Activated B cell treated with CpG ODN at 0.5 μM for 24 hours (primary cell): ENCODE measurements at regions not wholly inside any gene's neighbourhood (a gene's known extent, or its start where the extent isn't known, plus 50 kb on each side); places are given as distances from the start of the nearest gene placed in this dataset.

Experiments used
- ATAC-seq: fragments of 200-7000 bp; cut with Tn5 transposase; one replicate; pipeline ENCODE4 v1.10.0; 2021; ENCODE audit warnings: low read depth, mild to moderate bottlenecking, moderate library complexity
- CTCF ChIA-PET: fragments of 350-600 bp; sonication (Branson Sonifier 250); formaldehyde crosslinking; loops from one replicate; lab custom pipeline; 2021; ENCODE audit warnings: antibody characterized with exemption; lab: Charles Lee
- POLR2A ChIA-PET: fragments of 350-600 bp; sonication (Branson Sonifier 250); formaldehyde crosslinking; loops from one replicate; lab custom pipeline; 2021; ENCODE audit warnings: antibody characterized with exemption; lab: Charles Lee
- DNase-seq: peaks from one replicate; pipeline ENCODE4 v3.0.0; 2022
- H3K27ac Mint-ChIP-seq: one replicate; pipeline ENCODE4 v1.8.0; 2020; ENCODE audit warnings: mixed read lengths
- H3K27me3 Mint-ChIP-seq: one replicate; pipeline ENCODE4 v1.8.0; 2021; ENCODE audit warnings: mixed read lengths
- H3K36me3 Mint-ChIP-seq: one replicate; pipeline ENCODE4 v1.8.0; 2021; ENCODE audit warnings: low read depth, mixed read lengths
- H3K4me1 Mint-ChIP-seq: one replicate; pipeline ENCODE4 v1.8.0; 2021; ENCODE audit warnings: mixed read lengths
- H3K4me3 Mint-ChIP-seq: one replicate; pipeline ENCODE4 v1.8.0; 2020; ENCODE audit warnings: mild to moderate bottlenecking, mixed read lengths
- H3K9me3 Mint-ChIP-seq: one replicate; pipeline ENCODE4 v1.8.0; 2020; ENCODE audit warnings: mixed read lengths
- intact Hi-C: fragments of 100-400 bp; cut with micrococcal nuclease; formaldehyde crosslinking; loops from one replicate; pipeline ENCODE4 v1.15.1; 2024
- TF ChIP-seq, protein P1 (sequence below): fragments of 200-600 bp; IDR thresholded peaks from one replicate; pipeline ENCODE4 v1.8.0; 2022; ENCODE audit warnings: antibody characterized with exemption, mild to moderate bottlenecking

DNA sequence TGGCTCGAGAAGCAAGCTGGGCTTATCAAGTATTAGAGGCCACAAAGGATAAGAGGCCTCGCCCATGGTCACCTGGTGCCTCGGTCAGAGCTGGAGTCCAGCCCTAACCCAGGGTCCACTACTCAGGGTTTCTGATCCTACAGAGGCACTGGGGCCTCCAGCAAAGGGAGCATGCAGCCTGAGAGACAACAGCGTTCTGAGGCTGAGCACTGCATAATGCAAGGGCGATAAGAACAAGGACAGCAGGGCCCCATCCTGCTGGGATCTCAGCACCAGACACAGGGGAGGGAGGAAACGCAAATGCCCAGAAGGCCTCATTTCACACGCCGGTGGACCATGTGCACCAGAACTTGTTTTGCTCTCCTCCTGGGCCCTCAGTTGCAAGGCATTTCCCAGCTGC, 63.0 kb downstream of the C5orf15 start:
- Mint-ChIP-seq H3K4me1 (peaks cover 14% of the 10 kb centered on the region), H3K27ac (no peak overlapping the region), H3K4me3 (no peak overlapping the region), H3K27me3 (no peaks in the 10 kb centered on the region), H3K36me3 (no peaks in the 10 kb centered on the region), H3K9me3 (no peaks in the 10 kb centered on the region)
- DNase-seq (no peak), ATAC-seq (no peak)
- POLR2A ChIA-PET, result no interaction called here
- TF ChIP-seq, protein P1, sequence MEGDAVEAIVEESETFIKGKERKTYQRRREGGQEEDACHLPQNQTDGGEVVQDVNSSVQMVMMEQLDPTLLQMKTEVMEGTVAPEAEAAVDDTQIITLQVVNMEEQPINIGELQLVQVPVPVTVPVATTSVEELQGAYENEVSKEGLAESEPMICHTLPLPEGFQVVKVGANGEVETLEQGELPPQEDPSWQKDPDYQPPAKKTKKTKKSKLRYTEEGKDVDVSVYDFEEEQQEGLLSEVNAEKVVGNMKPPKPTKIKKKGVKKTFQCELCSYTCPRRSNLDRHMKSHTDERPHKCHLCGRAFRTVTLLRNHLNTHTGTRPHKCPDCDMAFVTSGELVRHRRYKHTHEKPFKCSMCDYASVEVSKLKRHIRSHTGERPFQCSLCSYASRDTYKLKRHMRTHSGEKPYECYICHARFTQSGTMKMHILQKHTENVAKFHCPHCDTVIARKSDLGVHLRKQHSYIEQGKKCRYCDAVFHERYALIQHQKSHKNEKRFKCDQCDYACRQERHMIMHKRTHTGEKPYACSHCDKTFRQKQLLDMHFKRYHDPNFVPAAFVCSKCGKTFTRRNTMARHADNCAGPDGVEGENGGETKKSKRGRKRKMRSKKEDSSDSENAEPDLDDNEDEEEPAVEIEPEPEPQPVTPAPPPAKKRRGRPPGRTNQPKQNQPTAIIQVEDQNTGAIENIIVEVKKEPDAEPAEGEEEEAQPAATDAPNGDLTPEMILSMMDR, result no peak
- intact Hi-C loops, result no loop called here
- CTCF ChIA-PET, result interaction anchor here (0.9 to 2.4 kb wide), 5 partner anchors 38 to 74 kb away, joined by 3 to 18 read pairs (median 8); no protein-coding TSS in a partner anchor

DNA sequence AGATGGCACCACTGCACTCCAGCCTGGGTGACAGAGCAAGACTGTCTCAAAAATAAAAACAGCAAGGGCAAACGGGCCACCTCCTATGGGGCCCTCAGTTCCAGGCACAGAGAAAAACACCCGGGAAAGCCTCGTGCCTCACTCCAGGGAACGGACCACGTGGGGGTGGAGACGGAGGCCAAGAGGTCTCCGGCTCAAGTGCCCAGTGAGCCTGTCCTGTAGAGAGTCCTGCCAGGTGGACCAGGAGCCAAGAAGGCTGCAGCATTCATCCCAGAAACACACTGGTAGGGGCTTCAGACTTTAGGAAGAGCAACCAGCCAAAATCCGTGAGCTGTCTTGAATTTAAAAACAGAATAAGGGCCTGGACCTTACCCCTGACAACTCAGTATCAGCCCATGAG, 63.8 kb downstream of the C5orf15 start:
- CTCF ChIA-PET, result interaction anchor here (0.9 to 2.1 kb wide), 3 partner anchors 39 to 135 kb away, joined by 3 to 8 read pairs (median 3); no protein-coding TSS in a partner anchor
- Mint-ChIP-seq H3K27ac (no peak overlapping the region), H3K9me3 (no peaks in the 10 kb centered on the region), H3K4me1 (peaks cover 14% of the 10 kb centered on the region), H3K27me3 (no peaks in the 10 kb centered on the region), H3K4me3 (no peak overlapping the region), H3K36me3 (no peaks in the 10 kb centered on the region)
- TF ChIP-seq, protein P1, result no peak
- POLR2A ChIA-PET, result no interaction called here
- no peak for ATAC-seq
- no peak for DNase-seq
- intact Hi-C loops, result no loop called here

DNA sequence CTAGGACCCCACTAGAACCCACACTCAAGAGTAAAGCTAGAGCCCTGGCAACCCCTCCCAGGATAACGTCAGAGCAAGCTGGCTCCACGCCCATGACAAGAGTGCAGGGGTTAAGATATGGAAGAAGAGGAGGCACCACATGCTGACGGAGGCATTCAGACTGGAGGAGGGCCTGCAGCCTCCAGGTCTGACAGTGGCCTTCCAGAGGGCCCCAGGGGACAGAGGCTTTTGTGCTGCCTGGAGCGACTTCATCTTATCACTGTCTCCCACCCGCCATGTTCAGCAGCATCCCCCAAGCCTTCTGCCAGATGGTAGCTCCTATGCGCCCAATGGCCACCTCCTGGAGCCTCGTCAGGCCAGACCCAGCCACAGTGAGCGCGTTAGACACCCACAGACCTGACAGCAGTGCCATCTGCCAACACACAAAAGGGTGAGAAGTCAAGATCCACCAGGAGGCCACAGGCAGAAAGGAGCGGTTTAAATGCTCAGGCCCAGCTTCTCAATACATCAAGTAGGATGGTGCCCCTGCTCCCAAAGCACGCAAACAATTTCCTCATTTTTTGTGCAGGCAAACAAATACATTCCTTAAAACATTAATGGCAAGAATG, 65.8 kb downstream of the C5orf15 start:
- intact Hi-C loops, result no loop called here
- no peak for DNase-seq
- Mint-ChIP-seq H3K9me3 (no peaks in the 10 kb centered on the region), H3K4me1 (peaks cover 17% of the 10 kb centered on the region), H3K27me3 (no peaks in the 10 kb centered on the region), H3K36me3 (no peaks in the 10 kb centered on the region), H3K27ac (no peak overlapping the region), H3K4me3 (no peak overlapping the region)
- TF ChIP-seq, protein P1, result no peak
- no peak for ATAC-seq
- ChIA-PET CTCF (no interaction called here), POLR2A (interaction anchor here (0.6 kb wide), 1 partner anchor 16 kb away, joined by 4 read pairs; no protein-coding TSS in a partner anchor)

DNA sequence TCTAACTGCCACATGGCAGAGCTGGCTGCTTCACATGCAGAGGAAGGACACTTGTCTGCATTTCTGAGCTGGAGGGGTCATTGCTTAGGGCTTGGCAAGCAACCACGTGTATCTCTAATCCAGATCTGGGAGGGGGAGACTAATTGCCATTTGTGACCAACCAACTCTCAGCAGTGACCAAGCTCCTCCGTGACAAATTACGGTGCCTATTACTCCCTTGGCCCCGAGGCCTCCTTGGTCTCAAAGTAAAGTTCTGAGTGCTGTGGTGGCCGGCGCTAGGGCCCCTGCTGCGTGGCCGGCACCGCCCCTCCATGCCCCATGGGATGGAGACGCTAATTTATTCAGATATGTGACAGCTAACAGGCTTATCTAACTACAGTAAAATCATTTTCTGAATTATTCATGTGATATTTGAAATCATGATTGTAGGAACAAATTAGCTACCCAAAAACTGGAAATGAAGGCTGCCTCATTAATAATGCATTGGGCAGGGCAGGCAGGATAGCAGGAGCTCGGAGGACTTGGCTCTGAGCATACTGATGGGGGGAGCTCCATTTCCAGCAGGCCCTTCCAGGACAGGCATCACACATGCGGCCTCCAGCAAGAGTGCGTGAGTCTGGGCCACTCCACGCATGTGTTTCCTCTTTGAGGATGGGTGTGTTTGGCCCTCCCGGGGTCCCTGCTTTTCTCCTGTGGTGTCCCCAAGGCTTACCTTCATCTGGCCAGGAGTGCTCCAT, 67.7 kb downstream of the C5orf15 start:
- POLR2A ChIA-PET, result no interaction called here

DNA sequence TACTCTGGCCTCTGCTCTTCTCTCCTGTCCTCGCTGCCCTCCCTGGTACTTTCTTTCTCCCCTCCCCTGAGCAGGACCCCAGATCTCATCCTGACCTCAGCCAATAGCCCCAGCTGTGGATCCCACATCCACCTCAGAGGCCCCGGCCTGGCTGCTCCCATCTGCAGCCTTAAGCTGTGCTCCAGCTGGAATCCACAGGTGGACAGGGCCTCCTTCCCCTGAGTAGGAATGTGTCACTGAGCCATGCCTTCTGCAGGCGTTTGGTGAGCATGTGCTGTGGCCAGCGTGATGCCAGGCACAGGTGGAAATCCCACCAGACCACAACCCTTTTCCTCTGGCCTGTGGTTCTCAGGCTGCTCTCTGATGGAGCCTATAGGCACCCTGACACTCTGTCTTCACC, 68.9 kb downstream of the C5orf15 start:
- intact Hi-C loops, result no loop called here
- H3K4me3 Mint-ChIP-seq, result no peak overlapping the region
- H3K36me3 Mint-ChIP-seq, result no peaks in the 10 kb centered on the region

More for the DNA sequence above, 67.7 kb downstream of the C5orf15 start:
- intact Hi-C loops, result no loop called here
- Mint-ChIP-seq H3K4me1 (peaks cover 22% of the 10 kb centered on the region), H3K27ac (no peak overlapping the region), H3K36me3 (no peaks in the 10 kb centered on the region), H3K27me3 (no peaks in the 10 kb centered on the region), H3K9me3 (no peaks in the 10 kb centered on the region), H3K4me3 (no peak overlapping the region)
- TF ChIP-seq, protein P1, result no peak
- CTCF ChIA-PET, result no interaction called here
- ATAC-seq, result no peak
- no peak for DNase-seq

More for the DNA sequence above, 68.9 kb downstream of the C5orf15 start:
- POLR2A ChIA-PET, result no interaction called here
- CTCF ChIA-PET, result no interaction called here
- DNase-seq (no peak), ATAC-seq (no peak)
- TF ChIP-seq, protein P1, result no peak
- no peaks in the 10 kb centered on the region for H3K9me3 Mint-ChIP-seq
- H3K27ac Mint-ChIP-seq, result no peak overlapping the region
- H3K27me3 Mint-ChIP-seq, result no peaks in the 10 kb centered on the region
- H3K4me1 Mint-ChIP-seq, result peaks cover 22% of the 10 kb centered on the region
